ENCODE measurements at regions not wholly inside any gene's neighbourhood (a gene's known extent, or its start where the extent isn't known, plus 50 kb on each side); places are given as distances from the start of the nearest gene placed in this dataset.
"Not testable (repeated sequence)": the region's sequence is repeated elsewhere in the genome, so short reads cannot be mapped to it uniquely, and the experiment has no call there.

DNA sequence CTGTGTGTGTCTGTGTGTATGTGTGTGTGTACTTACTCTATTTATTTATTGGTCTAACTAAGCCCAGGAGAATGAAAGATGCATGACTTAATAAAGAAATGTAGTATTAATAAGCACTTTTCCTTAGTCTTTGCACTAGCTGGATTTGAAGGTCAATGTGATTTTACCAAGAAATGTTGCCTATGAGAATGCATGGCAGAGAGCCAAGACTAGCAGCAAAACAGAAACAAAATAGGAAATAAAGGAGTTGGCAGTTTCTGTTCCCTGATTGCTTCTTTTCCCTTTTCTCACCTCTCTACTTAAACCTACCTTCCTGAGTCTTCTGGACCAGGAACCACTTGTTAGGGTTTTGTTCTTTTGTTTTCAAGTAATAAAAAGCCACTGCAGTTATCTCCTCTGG is 286.1 kb downstream of the KCTD12 start:
- no peak for DNase-seq

- DNase-seq = no peak
These were observed 288.3 kb downstream of the KCTD12 start for GRCh38 chr13:76597868-76598267.

GRCh38 chr13:76596216-76596615 is 290.0 kb downstream of the KCTD12 start:
- DNase-seq = no peak

DNA sequence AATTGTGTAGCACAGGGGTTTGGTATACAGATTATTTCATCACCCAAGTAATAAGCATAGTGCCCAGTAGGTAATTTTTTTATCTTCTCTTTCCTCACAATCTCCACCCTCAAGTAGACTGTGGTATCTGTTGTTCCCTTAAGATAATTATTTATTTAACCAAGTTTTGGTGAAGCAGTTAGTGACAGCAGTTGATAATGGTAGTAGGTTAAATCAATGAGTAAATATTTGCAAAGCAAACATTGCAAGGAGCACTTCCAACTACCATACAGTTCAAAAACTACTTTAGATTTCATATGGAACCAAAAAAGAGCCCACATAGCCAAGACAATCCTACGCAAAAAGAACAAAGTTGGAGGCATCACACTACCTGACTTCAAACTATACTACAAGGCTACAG is 291.8 kb downstream of the KCTD12 start:
- DNase-seq = no peak

GRCh38 chr13:76586842-76587241 is 299.4 kb downstream of the KCTD12 start:
- DNase-seq = no peak

DNA sequence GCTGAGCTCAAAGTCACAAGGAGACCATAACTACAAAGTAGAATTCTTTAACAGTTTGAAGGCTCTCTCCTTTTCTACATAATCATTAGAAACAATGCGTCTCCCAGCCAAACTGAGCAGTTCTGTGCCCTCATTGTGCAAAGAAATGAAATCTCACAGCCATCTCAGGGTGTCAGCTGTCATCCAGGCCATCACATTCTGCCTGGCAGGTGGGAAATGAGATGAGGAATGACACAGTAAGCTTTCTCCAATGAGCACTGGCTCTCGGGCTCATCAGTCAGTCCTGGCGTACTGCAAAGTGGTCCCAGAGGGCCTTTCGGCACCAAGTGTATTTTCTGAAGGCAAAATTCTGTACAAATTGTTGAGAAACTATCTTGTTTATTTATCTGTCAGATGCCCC is 306.5 kb downstream of the KCTD12 start:
- DNase-seq = no peak

GRCh38 chr13:76575634-76576033 is 310.6 kb downstream of the KCTD12 start:
- not testable (repeated sequence) for DNase-seq

- DNase-seq = no peak
These were observed 315.7 kb downstream of the KCTD12 start for GRCh38 chr13:76570510-76570971.

- DNase-seq = no peak
These were observed 329.6 kb downstream of the KCTD12 start for GRCh38 chr13:76556627-76557026.

- no peak for DNase-seq
These were observed 333.4 kb downstream of the KCTD12 start for GRCh38 chr13:76552807-76553206.

DNA sequence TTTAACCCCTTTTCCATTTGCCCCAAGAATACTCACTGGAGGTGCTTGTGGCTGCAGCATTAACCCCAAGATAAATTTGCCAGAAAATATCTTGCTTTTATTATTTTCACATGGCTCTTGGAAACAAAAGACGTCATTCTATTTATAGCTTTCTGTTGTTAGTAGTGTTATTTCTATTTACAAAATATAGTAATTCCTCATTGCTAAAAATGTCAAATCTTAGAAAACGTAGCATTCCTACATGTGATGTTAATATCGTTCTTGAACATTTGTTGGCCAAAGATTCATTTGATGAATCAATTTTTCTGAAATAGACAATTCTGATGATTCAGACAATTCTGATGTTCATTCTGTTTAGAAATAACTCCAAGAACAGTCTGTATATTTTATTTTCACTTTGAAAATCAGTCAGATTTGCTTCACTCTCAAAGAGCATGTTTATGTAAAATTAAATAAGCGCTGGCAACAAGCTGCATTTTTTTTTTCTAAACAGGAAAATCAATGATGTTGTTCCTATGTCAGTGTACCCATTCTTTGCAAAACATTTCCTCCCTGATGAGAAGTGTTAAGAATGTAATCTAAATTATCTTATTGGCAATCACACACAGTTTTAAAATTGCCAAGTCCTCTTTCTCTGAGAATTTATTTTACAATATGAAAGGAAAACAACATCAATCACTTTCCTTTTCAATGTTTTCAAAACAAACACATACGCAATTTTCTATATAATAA is 334.0 kb downstream of the KCTD12 start:
- DNase-seq = no peak

GRCh38 chr13:76542176-76542575 is 344.0 kb downstream of the KCTD12 start:
- DNase-seq = no peak

DNA sequence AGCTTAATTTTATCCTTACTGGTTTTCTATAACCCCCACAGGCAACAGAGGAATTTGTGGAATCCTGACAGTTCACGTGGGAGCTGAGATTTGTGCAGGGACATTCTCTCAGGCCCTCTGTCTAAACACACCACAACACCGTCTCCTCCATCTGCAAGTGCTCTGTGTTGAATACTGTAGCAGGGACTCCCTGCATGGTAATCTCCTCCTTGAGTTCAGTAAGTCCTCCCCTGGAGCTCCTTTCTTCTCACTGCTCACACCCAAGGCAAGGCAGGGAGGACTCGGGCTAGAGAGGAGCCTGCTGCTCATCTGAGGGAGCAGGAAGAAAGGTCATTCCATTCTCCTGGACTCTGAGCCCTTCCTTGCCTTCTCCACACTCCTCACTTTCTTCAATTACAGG is 348.2 kb downstream of the KCTD12 start:
- no peak for DNase-seq

- no peak for DNase-seq
These were observed 353.0 kb downstream of the KCTD12 start for GRCh38 chr13:76533251-76533650.

- DNase-seq = no peak
These were observed 359.2 kb downstream of the KCTD12 start for GRCh38 chr13:76527041-76527440.

- no peak for DNase-seq
These were observed 362.4 kb downstream of the KCTD12 start for GRCh38 chr13:76523740-76524340.

DNA sequence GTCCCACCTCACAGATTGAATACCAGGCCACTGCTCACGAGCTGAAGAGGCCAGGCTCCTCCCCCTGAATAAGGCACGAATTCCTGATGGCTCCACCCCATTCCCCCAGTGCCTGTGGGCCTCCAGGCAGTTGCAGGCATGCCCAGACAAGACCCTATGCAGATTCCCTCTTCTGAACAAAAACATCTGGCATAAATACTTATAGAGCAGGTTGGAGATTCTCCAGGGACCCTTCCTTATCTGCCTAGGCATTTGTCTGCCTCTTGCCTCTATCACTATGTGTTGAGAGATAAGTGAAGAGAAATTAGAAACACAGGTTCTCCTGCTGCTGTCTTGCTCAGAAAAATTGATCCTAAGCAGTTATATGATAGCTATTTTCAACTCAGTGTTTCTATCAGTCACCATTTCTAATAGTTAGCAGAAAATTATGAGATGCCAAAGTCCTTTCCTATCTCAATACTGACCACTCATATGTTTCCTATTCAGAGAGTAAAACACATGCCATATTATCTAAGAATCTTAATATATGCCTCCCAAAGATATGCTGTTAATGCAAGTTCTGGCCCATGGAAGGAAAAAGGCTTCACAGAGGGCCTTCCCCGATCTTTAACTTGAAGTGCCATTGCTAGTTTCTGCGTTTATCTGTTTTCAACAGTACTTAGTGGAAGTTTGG is 364.0 kb downstream of the KCTD12 start:
- no peak for DNase-seq

DNA sequence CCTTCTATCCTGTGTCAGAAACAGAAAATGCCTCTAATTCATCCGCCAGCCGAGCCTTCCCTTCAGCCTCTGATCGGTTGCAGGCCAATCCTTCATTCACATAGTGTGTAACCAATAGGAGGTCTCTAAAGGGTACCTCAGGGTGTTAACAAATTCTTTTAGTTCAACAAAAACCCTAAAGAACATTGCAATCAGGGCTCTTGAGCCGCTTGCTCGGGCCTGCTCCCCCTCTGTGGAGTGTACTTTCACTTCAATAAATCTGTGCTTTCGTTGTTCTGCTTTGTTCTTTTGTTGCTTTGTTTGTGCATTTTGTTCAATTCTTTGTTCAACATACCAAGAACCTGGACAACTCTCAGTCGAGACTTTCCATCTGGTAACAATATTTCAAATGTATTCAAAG is 366.5 kb downstream of the KCTD12 start:
- DNase-seq = no peak

DNA sequence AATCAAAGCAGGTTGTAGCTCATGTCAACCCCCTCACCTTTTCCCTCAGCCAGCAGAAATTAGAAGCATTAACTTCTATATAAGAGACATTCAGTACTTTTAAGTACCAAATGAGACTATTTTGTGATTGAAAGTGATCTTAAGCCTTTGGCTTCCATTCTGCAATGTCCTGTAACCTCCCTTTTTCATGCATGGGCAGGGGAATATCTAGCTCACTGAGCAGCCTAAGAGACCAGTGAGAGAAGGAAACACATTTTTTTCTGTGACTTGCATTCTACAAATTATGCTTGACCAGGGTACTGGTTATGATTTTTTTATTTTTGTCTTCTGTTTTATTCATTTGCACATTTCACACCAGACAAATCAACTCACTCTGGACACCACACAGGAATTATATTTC is 369.6 kb downstream of the KCTD12 start:
- DNase-seq = no peak

- DNase-seq = no peak
These were observed 370.2 kb downstream of the KCTD12 start for GRCh38 chr13:76516013-76516412.

GRCh38 chr13:76512721-76513145 is 373.5 kb downstream of the KCTD12 start:
- DNase-seq = no peak

DNA sequence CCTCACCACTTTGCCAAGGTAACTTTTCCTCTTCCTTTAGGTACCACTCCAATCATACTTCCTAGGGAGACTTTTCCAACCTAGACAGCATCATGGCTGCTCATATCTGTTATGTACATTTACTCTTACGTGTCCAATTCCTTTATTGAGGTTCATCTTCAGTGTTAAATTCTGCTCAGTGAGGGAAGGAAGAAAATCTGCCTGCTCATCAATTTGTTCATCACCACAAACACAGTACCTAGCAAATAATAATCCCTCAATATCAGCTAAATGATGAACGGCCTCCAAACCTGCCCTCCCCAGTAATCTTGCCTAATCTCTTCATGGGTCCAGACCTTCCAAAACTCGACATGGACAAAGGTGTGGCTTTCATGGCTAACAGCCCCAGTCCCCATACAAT is 380.8 kb downstream of the KCTD12 start:
- no peak for DNase-seq

- peak; percentile 58 for DNase-seq
These were observed 382.4 kb downstream of the KCTD12 start for GRCh38 chr13:76503766-76504165.

GRCh38 chr13:76503291-76503690 is 382.9 kb downstream of the KCTD12 start:
- DNase-seq = no peak
